ENCODE measurements at regions not wholly inside any gene's neighbourhood (a gene's known extent, or its start where the extent isn't known, plus 50 kb on each side); places are given as distances from the start of the nearest gene placed in this dataset.

- FAIRE-seq (no peak), DNase-seq (ENCODE audit: low read depth) (no peak)
- H3K9me3 Mint-ChIP-seq (ENCODE audit: unreplicated experiment), result no peaks in the 10 kb centered on the region
- H3K27ac Mint-ChIP-seq (ENCODE audit: unreplicated experiment), result no peak overlapping the region
- Histone ChIP-seq H3K4me1 (ENCODE audit: insufficient read depth, low read length) (peaks cover 31% of the 10 kb centered on the region), H3K4me2 (ENCODE audit: low read length) (no peak overlapping the region), H3K27ac (ENCODE audit: low read depth, low read length) (no peak overlapping the region), H3K36me3 (ENCODE audit: insufficient read depth, low read length) (no peaks in the 10 kb centered on the region), H3K4me3 (ENCODE audit: insufficient read depth, low read depth, low read length) (no peak overlapping the region), H4K20me1 (ENCODE audit: insufficient read depth, low read length) (no peaks in the 10 kb centered on the region), H3K27me3 (ENCODE audit: insufficient read depth, low read length) (no peaks in the 10 kb centered on the region), H3K9me3 (ENCODE audit: insufficient read depth, low read depth, low read length) (no peaks in the 10 kb centered on the region), H3K9ac (ENCODE audit: low read length) (no peak overlapping the region), H2AFZ (ENCODE audit: low read depth, low read length) (no peak overlapping the region), H3K79me2 (ENCODE audit: insufficient read depth, low read length) (no peaks in the 10 kb centered on the region)
- H3K27me3 Mint-ChIP-seq (ENCODE audit: low read depth, unreplicated experiment), result no peaks in the 10 kb centered on the region
- peaks cover 38% of the 10 kb centered on the region for H3K4me1 Mint-ChIP-seq (ENCODE audit: low read depth, unreplicated experiment)
- peaks cover 4% of the 10 kb centered on the region for H3K36me3 Mint-ChIP-seq (ENCODE audit: low read depth, unreplicated experiment)
- no peak overlapping the region for H3K4me3 Mint-ChIP-seq (ENCODE audit: unreplicated experiment)
- TF ChIP-seq EZH2 (IDR thresholded peaks at IDR 0.05; ENCODE audit: insufficient read depth, low read length) (no peak), CTCF (IDR thresholded peaks at IDR 0.05; ENCODE audit: insufficient read depth, low read depth, low read length) (no peak)
Observed at GRCh38 chr4:181964731-181965130, 278.5 kb upstream of the TENM3 start.

GRCh38 chr4:181966104-181966551 is 277.1 kb upstream of the TENM3 start:
- no peaks in the 10 kb centered on the region for H3K9me3 Mint-ChIP-seq (ENCODE audit: unreplicated experiment)
- peaks cover 4% of the 10 kb centered on the region for H3K36me3 Mint-ChIP-seq (ENCODE audit: low read depth, unreplicated experiment)
- Histone ChIP-seq H2AFZ (ENCODE audit: low read depth, low read length) (no peak overlapping the region), H3K4me3 (ENCODE audit: insufficient read depth, low read depth, low read length) (no peak overlapping the region), H3K27ac (ENCODE audit: low read depth, low read length) (peak overlapping the region; percentile 77), H4K20me1 (ENCODE audit: insufficient read depth, low read length) (no peaks in the 10 kb centered on the region), H3K9me3 (ENCODE audit: insufficient read depth, low read depth, low read length) (no peaks in the 10 kb centered on the region), H3K36me3 (ENCODE audit: insufficient read depth, low read length) (no peaks in the 10 kb centered on the region), H3K27me3 (ENCODE audit: insufficient read depth, low read length) (no peaks in the 10 kb centered on the region), H3K4me2 (ENCODE audit: low read length) (peak overlapping the region; percentile 36), H3K4me1 (ENCODE audit: insufficient read depth, low read length) (peaks cover 26% of the 10 kb centered on the region), H3K79me2 (ENCODE audit: insufficient read depth, low read length) (no peaks in the 10 kb centered on the region), H3K9ac (ENCODE audit: low read length) (peak overlapping the region; percentile 52)
- H3K27ac Mint-ChIP-seq (ENCODE audit: unreplicated experiment), result peak overlapping the region; percentile 14
- H3K4me1 Mint-ChIP-seq (ENCODE audit: low read depth, unreplicated experiment), result peaks cover 37% of the 10 kb centered on the region
- H3K27me3 Mint-ChIP-seq (ENCODE audit: low read depth, unreplicated experiment), result no peaks in the 10 kb centered on the region
- no peak for TF ChIP-seq CTCF (IDR thresholded peaks at IDR 0.05; ENCODE audit: insufficient read depth, low read depth, low read length)
- no peak for TF ChIP-seq EZH2 (IDR thresholded peaks at IDR 0.05; ENCODE audit: insufficient read depth, low read length)
- DNase-seq (ENCODE audit: low read depth) (peak; percentile 96), FAIRE-seq (peak; percentile 88)
- no peak overlapping the region for H3K4me3 Mint-ChIP-seq (ENCODE audit: unreplicated experiment)

- H3K27me3 ChIP-seq (ENCODE audit: insufficient read depth, low read length), result no peaks in the 10 kb centered on the region
- H3K4me2 ChIP-seq (ENCODE audit: low read length), result peak overlapping the region; percentile 36
- H4K20me1 ChIP-seq (ENCODE audit: insufficient read depth, low read length), result no peaks in the 10 kb centered on the region
- Mint-ChIP-seq H3K27ac (ENCODE audit: unreplicated experiment) (no peak overlapping the region), H3K4me3 (ENCODE audit: unreplicated experiment) (no peak overlapping the region), H3K27me3 (ENCODE audit: low read depth, unreplicated experiment) (no peaks in the 10 kb centered on the region), H3K4me1 (ENCODE audit: low read depth, unreplicated experiment) (peaks cover 48% of the 10 kb centered on the region), H3K9me3 (ENCODE audit: unreplicated experiment) (no peaks in the 10 kb centered on the region), H3K36me3 (ENCODE audit: low read depth, unreplicated experiment) (peaks cover 4% of the 10 kb centered on the region)
- DNase-seq (ENCODE audit: low read depth), result no peak
- no peaks in the 10 kb centered on the region for H3K9me3 ChIP-seq (ENCODE audit: insufficient read depth, low read depth, low read length)
- FAIRE-seq, result no peak
- H3K9ac ChIP-seq (ENCODE audit: low read length), result no peak overlapping the region
- H3K27ac ChIP-seq (ENCODE audit: low read depth, low read length), result peak overlapping the region; percentile 84
- TF ChIP-seq CTCF (IDR thresholded peaks at IDR 0.05; ENCODE audit: insufficient read depth, low read depth, low read length) (no peak), EZH2 (IDR thresholded peaks at IDR 0.05; ENCODE audit: insufficient read depth, low read length) (no peak)
- no peak overlapping the region for H2AFZ ChIP-seq (ENCODE audit: low read depth, low read length)
- H3K4me3 ChIP-seq (ENCODE audit: insufficient read depth, low read depth, low read length), result no peak overlapping the region
- no peaks in the 10 kb centered on the region for H3K36me3 ChIP-seq (ENCODE audit: insufficient read depth, low read length)
- H3K4me1 ChIP-seq (ENCODE audit: insufficient read depth, low read length), result peaks cover 30% of the 10 kb centered on the region
- no peaks in the 10 kb centered on the region for H3K79me2 ChIP-seq (ENCODE audit: insufficient read depth, low read length)
Observed at GRCh38 chr4:181967401-181967800, 275.8 kb upstream of the TENM3 start.
